Neutrophil (primary cell): ENCODE measurements at regions not wholly inside any gene's neighbourhood (a gene's known extent, or its start where the extent isn't known, plus 50 kb on each side); places are given as distances from the start of the nearest gene placed in this dataset.
"Not testable (repeated sequence)": the region's sequence is repeated elsewhere in the genome, so short reads cannot be mapped to it uniquely, and the experiment has no call there.

Source experiments
- H3K27ac ChIP-seq: fragments of 200-600 bp; sonication (generic); 2 replicates; pipeline ENCODE4 v1.5.1; 2016; ENCODE audit warnings: mild to moderate bottlenecking, moderate library complexity
- H3K27me3 ChIP-seq: fragments of 200-600 bp; sonication (generic); 2 replicates; pipeline ENCODE4 v1.6.0; 2016; ENCODE audit warnings: mild to moderate bottlenecking
- H3K36me3 ChIP-seq: fragments of 200-600 bp; sonication (generic); 2 replicates; pipeline ENCODE4 v1.5.1; 2017
- H3K4me1 ChIP-seq, 2 experiments: fragments of 200-600 bp in 1 of 2; sonication (generic) in 1 of 2; 1 replicate in 1 of 2; 2 replicates in 1 of 2; pipeline versions ENCODE4 v1.5.1 to v1.6.1; 2013 to 2016; ENCODE audit warnings: low read depth in 1 of 2, low read length in 1 of 2, mild to moderate bottlenecking in 1 of 2, moderate library complexity in 1 of 2; ENCODE audit not compliant: control insufficient read depth in 1 of 2, insufficient read depth in 1 of 2
- H3K4me3 ChIP-seq, 2 experiments: fragments of 200-600 bp in 1 of 2; sonication (generic) in 1 of 2; 1 replicate in 1 of 2; 2 replicates in 1 of 2; pipeline ENCODE4 v1.5.1; 2013 to 2016; ENCODE audit warnings: low read depth in 1 of 2, low read length in 1 of 2, mild to moderate bottlenecking in 1 of 2, moderate library complexity in 1 of 2
- H3K9me3 ChIP-seq: fragments of 200-600 bp; sonication (generic); 2 replicates; pipeline ENCODE4 v1.5.1; 2016
- CTCF ChIP-seq: fragments of 200-600 bp; sonication (generic); IDR thresholded peaks from 2 replicates; pipeline ENCODE4 v1.5.1; 2016; ENCODE audit warnings: antibody characterized with exemption

DNA sequence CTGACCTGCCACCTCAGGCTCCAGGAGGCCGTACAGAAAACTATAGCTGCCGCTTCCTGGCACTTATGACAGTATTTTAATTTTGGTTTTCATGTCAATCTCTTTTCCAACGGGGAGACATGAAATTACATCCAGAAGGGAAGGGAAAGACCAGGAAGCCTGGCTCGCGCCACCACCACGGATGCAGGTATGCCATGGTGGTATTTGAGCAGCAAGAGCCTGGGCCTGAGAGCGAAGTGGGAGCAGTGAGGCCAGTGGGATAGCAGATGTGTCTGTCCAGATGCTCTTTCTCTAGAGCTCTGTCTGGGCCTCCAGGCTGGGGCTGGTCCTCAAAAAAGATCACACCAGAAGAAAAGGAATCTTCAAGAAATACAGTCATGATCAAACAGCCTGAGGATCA lies 82.5 kb upstream of the CPEB2 start:
- H3K27me3 ChIP-seq = peaks cover 13% of the 10 kb centered on the region
- no peaks in the 10 kb centered on the region for H3K36me3 ChIP-seq
- no peaks in the 10 kb centered on the region for H3K9me3 ChIP-seq
- H3K27ac ChIP-seq = no peak overlapping the region
- H3K4me3 ChIP-seq = no peak overlapping the region
- no peak for TF ChIP-seq CTCF
- H3K4me1 ChIP-seq = peaks cover 0 to under 1% of the 10 kb centered on the region in 2 experiments

DNA sequence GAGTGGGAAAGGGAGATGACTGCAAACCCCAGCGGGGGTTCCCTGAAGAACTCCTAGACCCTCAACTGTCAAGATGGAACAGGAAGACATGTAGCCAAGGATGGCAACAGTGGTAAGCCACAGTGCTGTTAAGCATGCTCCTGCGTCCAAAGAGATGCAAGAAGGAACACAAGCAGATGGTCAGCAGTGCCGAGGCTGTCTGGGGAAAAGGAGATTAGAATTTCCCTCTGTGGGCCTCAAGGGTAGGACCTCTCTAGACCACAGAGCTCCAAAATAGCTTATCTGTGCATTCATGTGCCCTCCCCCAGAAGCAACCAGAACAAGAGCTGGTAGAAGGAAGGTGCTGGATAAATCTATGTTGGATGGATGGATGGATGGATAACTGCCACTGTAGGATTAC lies 82.0 kb upstream of the CPEB2 start:
- H3K36me3 ChIP-seq = no peaks in the 10 kb centered on the region
- no peak overlapping the region for H3K4me3 ChIP-seq
- H3K27me3 ChIP-seq = peaks cover 13% of the 10 kb centered on the region
- H3K9me3 ChIP-seq = no peaks in the 10 kb centered on the region
- H3K4me1 ChIP-seq = peaks cover 4 to 5% of the 10 kb centered on the region in 2 experiments
- no peak overlapping the region for H3K27ac ChIP-seq
- TF ChIP-seq CTCF = no peak

DNA sequence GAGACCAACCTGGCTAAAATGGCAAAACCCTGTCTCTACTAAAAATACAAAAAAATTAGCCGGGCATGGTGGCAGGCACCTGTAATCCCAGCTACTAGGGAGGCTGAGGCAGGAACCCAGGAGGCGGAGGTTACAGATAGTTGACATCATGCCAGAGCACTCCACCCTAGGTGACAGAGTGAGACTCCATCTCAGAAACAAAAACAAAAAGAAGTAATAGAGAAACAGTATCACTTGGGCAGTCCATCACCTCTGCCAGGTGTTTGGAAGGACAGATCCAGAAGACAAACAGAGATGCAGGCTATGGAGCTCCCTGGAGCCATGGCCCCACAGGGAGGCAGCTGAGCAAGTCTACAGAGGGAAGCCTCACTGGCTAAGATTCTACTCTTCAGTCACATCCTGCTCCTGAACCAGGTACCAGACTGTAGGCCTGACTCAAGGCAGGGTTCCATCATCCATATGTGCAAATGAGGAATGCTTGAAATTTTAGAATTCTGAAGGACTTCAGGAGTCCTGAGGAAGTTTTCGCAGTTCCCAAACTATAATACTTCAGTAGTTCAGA lies 81.4 kb upstream of the CPEB2 start:
- peaks cover 13% of the 10 kb centered on the region for H3K27me3 ChIP-seq
- peaks cover 10 to 11% of the 10 kb centered on the region in 2 experiments for H3K4me1 ChIP-seq
- no peaks in the 10 kb centered on the region for H3K36me3 ChIP-seq
- no peak for TF ChIP-seq CTCF
- H3K4me3 ChIP-seq = no peak overlapping the region
- H3K9me3 ChIP-seq = no peaks in the 10 kb centered on the region
- H3K27ac ChIP-seq = no peak overlapping the region

DNA sequence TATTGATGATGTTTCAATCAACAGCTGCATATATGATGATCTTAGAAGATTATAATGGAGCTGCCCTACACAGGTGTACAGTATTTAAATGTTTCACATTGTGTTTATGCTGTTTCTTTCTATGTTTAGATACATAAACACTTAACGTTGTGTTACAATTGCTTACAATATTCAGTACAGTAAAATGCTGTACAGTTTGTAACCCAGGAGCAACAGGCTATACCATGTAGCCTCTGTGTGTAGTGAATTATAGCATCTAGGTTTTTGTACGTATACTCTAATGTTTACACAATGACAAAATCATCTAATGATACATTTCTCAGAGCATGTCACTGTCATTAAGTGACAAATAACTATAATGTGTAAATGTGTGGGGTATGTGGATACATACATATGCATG lies 80.5 kb upstream of the CPEB2 start:
- H3K27ac ChIP-seq, H3K9me3 ChIP-seq, H3K36me3 ChIP-seq, H3K27me3 ChIP-seq, H3K4me3 ChIP-seq: not testable (repeated sequence)
- H3K4me1 ChIP-seq = peaks cover 18% of the 10 kb centered on the region in 2 experiments

GRCh38 chr4:14924076-14924811 lies 78.0 kb upstream of the CPEB2 start:
- H3K9me3 ChIP-seq = no peaks in the 10 kb centered on the region
- H3K4me1 ChIP-seq = peaks cover 18% of the 10 kb centered on the region in 2 experiments
- no peak overlapping the region for H3K27ac ChIP-seq
- no peaks in the 10 kb centered on the region for H3K27me3 ChIP-seq
- H3K4me3 ChIP-seq = no peak overlapping the region
- no peak for TF ChIP-seq CTCF
- H3K36me3 ChIP-seq = no peaks in the 10 kb centered on the region

DNA sequence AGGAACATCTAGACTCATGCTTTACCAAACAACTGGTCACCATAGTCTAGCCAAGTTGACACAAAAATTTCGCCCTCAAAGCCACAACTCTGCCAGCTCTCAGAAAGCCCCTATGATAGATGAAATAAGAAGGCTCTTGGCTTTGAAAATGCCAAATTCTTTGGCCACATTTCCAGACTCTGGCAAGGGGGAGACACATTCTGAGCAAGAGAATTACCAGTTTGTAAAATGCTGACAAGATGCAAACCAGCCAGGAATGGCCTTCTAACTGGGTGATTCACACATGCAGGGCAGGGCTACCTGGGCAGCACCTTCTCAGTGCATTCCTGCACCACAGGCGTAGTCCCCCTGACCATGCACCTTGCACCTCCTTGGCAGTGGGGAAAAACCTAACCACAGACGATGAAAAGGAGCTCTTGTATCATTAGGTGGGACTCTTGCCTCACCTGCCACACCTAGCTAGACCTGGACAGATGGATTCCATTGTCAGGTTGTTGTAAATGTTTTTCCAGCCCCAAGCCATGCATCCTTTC lies 77.4 kb upstream of the CPEB2 start:
- no peak for TF ChIP-seq CTCF
- H3K4me3 ChIP-seq = no peak overlapping the region
- no peaks in the 10 kb centered on the region for H3K9me3 ChIP-seq
- H3K27me3 ChIP-seq = no peaks in the 10 kb centered on the region
- H3K27ac ChIP-seq = no peak overlapping the region
- peaks cover 18% of the 10 kb centered on the region in 2 experiments for H3K4me1 ChIP-seq
- H3K36me3 ChIP-seq = no peaks in the 10 kb centered on the region
